ENCODE measurements at regions not wholly inside any gene's neighbourhood (a gene's known extent, or its start where the extent isn't known, plus 50 kb on each side); places are given as distances from the start of the nearest gene placed in this dataset.
A peak's percentile ranks its signal among the peaks of the same experiment; 100 is the strongest.
"Not testable (repeated sequence)": the region's sequence is repeated elsewhere in the genome, so short reads cannot be mapped to it uniquely, and the experiment has no call there.

DNA sequence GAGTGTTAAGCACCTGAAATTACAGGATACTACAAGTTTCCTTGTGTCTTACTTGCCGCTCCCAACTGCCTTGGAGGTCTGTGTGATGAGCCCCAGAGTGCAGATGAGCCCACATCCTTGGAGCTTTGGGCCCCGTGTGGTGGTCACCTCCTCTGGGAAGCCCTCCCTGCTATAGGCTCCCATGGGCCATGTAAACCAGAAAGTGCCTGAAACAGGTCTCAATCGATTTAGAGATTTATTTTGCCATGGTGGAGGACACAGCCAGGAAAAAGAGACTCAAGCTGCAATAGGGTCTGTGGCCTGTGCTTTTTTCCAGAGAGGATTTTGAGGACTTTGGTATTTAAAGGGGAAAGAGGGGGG is 89.4 kb upstream of the KCTD7 start:
- in situ Hi-C loops (cut with HindIII; ENCODE audit: low pct_unique_long_range_greater_than_20kb, low sequenced_read_pairs) = no loop called here
- no peak for DNase-seq (ENCODE audit: low read depth in 1 of 2, low spot score in 1 of 2)
- TF ChIP-seq JUND (IDR thresholded peaks at IDR 0.05; ENCODE audit: low read depth) = no peak

DNA sequence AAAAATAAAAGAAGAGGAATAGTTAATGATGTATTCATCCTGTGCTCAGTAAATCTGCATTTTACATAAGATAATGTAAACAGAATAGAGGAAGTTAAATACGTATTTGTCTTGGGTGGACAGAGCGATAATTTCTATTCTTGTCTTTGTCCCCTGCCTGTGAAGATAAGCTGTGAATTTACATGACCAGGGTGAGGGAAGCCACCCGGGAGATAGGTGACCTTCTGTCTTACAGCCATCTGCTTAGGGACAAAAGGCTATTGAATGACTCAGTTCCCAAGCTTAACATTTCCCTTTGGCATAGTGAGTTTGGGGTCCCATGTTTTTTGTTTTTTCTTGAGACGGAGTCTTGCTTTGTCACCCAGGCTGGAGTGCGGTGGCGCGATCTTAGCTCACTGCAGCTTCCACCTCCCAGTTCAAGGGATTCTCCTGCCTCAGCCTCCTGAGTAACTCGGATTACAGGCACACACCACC is 88.7 kb upstream of the KCTD7 start:
- in situ Hi-C loops (cut with HindIII; ENCODE audit: low pct_unique_long_range_greater_than_20kb, low sequenced_read_pairs) = no loop called here
- no peak for TF ChIP-seq JUND (IDR thresholded peaks at IDR 0.05; ENCODE audit: low read depth)
- no peak for DNase-seq (ENCODE audit: low read depth in 1 of 2, low spot score in 1 of 2)

DNA sequence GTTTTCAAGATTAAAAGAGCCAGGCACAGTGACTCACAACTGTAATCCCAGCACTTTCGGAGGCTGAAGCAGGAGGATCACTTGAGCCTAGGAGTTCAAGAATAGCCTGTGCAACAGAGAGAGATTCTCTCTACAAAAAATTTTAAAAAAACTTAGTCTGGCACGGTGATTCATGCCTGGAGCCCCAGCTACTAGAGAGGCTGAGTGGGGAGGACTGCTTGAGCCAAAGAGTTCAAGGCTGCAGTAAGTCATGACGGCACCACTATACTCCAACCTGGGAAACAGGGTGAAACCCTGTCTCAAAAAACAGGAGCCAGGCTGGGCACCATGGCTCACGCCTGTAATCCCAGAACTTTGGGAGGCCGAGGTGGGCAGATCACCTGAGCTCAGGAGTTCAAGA is 86.6 kb upstream of the KCTD7 start:
- in situ Hi-C loops (cut with HindIII; ENCODE audit: low pct_unique_long_range_greater_than_20kb, low sequenced_read_pairs) = no loop called here
- no peak for TF ChIP-seq JUND (IDR thresholded peaks at IDR 0.05; ENCODE audit: low read depth)
- DNase-seq (ENCODE audit: low read depth in 1 of 2, low spot score in 1 of 2) = no peak

DNA sequence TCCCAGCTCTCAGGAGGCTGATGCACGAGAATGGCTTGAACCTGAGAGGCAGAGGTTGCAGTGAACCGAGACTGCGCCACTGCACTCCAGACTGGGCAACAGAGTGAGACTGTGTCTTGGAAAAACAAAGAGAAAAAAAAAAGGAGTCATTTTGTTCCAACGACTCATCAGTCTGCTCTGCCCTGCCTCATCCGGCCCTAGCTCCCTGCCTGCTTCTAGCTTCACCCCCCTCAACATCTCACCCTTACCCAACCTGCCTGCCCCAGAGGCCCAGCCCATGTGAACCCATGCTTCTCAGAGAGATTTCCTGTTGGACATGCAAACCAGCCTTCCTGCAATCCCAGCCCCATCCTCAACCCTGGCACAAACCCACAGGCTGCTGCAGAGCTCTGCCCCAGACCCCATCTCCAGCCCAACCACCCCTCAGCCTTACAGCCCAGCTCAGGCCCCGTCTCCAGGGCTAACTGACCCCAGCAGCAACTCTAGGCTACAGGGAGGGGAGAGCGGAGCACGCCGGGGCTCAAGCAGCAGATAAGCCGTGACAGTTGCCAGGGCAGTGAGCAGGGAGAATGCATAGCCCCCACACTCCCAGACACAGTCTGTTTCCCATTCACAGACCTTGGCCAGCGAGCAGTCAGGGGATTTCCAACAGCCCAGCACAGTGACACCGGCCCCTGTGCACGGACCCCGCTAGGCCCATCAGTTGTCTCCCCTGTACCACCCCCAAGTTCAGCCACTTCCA is 86.0 kb upstream of the KCTD7 start:
- no peak for DNase-seq (ENCODE audit: low read depth in 1 of 2, low spot score in 1 of 2)
- in situ Hi-C loops (cut with HindIII; ENCODE audit: low pct_unique_long_range_greater_than_20kb, low sequenced_read_pairs) = no loop called here
- TF ChIP-seq JUND (IDR thresholded peaks at IDR 0.05; ENCODE audit: low read depth) = no peak

DNA sequence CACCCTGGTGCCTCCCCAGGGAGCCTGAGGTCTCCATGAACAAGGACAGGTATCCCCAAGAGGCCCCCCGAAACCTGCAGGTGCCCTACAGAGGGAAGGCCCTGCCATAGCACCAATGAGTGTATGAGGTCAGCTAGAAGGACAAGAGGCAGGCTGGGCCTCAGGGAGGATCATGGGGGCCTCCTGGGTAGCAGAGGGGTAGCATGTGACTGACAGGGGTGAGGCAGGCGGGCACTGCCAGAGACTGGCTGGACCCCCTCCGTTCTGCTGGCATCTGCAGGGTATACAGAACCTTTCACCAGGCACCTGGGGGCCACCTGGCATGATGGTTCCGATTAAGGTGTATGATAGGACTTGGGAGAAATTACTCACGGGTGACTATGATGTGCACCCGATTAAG is 79.2 kb upstream of the KCTD7 start:
- in situ Hi-C loops (cut with HindIII; ENCODE audit: low pct_unique_long_range_greater_than_20kb, low sequenced_read_pairs) = no loop called here
- no peak for TF ChIP-seq JUND (IDR thresholded peaks at IDR 0.05; ENCODE audit: low read depth)
- no peak for DNase-seq (ENCODE audit: low read depth in 1 of 2, low spot score in 1 of 2)

DNA sequence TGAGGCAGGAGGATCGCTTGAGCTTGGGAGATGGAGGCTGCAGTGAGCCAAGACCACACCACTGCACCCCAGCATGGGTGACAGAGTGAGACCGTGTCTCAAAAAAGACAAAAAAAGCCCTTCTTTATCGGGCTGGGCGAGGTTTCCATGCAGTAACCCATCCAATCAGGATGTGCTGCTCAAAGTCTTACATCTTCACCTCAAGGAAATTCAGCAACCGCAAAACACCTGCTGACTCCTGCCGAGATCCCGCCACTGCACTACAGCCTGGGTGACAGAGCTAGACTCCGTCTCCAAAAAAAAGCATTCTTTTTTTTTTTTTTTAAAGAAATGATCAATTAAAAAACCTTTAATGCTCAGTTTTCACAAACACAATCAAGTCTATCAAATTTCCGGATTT is 75.7 kb upstream of the KCTD7 start:
- DNase-seq (ENCODE audit: low read depth in 1 of 2, low spot score in 1 of 2) = no peak
- in situ Hi-C loops (cut with HindIII; ENCODE audit: low pct_unique_long_range_greater_than_20kb, low sequenced_read_pairs) = no loop called here
- TF ChIP-seq JUND (IDR thresholded peaks at IDR 0.05; ENCODE audit: low read depth) = no peak

DNA sequence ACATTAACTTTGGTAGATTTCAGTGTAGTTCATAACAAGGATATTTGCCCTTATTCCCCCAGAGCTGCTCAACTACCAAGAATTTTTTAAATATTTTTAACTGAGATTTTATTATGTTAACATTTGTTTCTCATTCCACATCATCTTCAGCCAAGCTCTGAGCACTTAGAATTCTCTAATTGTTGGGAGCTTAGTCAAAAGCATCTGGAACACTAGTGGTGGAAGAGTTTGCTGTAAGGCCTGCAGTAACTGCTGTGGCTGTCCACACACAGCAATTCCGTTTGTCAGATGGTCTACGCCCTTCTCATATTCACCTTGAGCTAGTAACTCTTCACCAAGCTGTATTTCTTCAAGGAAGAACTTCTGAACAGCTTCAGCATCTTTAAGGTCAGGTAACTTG is 75.0 kb upstream of the KCTD7 start:
- in situ Hi-C loops (cut with HindIII; ENCODE audit: low pct_unique_long_range_greater_than_20kb, low sequenced_read_pairs); DNase-seq (ENCODE audit: low read depth in 1 of 2, low spot score in 1 of 2): not testable (repeated sequence)

DNA sequence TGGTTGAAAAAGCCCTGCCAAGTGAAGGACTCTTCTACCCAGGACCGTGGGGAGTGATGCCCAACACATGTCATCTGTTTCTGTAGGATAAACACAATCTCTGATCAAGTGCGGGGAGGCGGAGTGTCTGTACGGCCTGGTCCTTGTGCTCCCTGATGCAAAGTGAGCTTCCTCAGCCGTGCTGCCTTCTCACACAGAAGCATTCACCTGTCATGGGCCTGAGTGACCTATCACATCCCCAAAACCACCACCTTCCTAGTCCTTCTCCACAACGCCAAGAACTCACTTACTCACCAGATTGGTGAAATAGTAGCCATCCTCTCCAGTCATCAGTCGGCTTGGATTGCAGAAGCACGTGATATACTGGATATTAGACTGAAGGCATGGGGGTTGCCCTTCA is 74.4 kb upstream of the KCTD7 start:
- in situ Hi-C loops (cut with HindIII; ENCODE audit: low pct_unique_long_range_greater_than_20kb, low sequenced_read_pairs); DNase-seq (ENCODE audit: low read depth in 1 of 2, low spot score in 1 of 2): not testable (repeated sequence)

DNA sequence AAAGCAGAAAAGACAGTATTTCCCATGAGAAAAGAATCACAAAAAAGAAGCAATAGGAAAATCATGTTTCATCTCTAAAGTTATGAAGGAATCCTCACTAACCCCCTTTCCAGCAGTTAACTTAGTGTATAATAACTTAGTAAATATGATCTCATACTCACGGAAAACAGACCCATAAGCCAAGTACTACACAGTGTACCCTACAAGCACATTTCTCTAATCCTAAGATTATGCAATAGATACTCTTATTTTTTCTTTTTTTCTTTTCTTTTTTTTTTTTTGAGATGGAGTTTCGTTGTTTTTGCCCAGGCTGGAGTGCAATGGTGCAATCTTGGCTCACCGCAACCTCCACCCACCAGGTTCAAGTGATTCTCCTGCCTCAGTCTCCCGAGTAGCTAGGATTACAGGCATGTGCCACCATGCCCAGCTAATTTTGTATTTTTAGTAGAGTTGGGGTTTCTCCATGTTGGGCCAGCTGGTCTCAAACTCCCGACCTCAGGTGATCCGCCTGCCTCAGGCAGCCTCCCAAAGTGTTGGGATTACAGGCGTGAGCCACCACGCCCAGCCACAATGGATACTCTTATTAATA is 73.7 kb upstream of the KCTD7 start:
- DNase-seq (ENCODE audit: low read depth in 1 of 2, low spot score in 1 of 2); in situ Hi-C loops (cut with HindIII; ENCODE audit: low pct_unique_long_range_greater_than_20kb, low sequenced_read_pairs): not testable (repeated sequence)

DNA sequence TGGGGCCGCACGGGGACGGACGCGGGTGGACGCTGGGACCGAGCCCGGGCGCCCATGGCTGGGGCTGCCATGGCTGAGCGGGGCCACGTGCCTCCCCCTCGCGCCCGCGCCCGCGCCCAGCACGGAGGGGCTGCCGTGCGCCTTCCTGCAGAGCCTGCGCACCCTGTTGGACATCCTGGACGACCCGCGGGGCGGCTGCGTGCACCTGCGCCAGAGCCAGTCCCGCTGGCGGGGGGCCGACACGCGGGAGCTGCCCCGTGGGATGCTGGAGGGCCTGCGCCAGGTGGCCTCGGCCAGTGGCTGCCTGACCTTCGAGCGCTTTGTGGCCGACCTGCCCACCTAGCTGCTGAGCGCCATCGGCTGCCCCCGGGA is 72.5 kb upstream of the KCTD7 start:
- in situ Hi-C loops (cut with HindIII; ENCODE audit: low pct_unique_long_range_greater_than_20kb, low sequenced_read_pairs) = no loop called here
- TF ChIP-seq JUND (IDR thresholded peaks at IDR 0.05; ENCODE audit: low read depth) = no peak
- DNase-seq (ENCODE audit: low read depth in 1 of 2, low spot score in 1 of 2) = no peak

DNA sequence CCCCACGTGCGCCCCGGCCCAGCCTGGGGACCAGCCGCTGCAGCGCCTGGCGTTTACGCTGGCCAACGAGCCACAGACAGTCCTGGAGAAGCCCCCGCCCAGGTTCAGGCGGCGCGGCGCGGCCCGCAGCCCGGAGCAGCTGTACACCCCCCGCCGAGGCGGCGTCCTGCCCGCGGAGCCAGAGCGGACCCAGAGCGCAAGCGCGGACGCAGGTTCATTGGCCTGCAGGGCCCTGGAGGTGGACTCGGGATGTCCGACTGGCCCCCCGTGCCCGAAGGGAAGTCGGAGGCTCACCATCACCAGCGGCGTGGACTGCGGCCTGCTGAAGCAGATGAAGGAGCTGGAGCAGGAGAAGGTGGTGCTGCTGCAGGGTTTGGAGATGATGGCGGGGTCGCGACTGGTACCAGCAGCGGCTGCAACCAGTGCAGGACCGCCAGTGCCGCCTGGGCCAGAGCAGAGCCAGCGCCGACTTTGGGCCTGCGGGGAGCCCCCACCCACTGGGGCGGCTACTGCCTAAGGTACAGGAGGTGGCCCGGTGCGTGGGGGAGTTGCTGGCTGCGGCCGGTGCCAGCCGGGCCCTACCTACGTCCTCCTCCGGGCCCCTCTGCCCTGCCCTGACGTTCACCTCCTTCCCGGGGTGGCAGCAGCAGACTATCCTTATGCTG is 72.0 kb upstream of the KCTD7 start:
- in situ Hi-C loops (cut with HindIII; ENCODE audit: low pct_unique_long_range_greater_than_20kb, low sequenced_read_pairs) = no loop called here
- peak in 1 of 2 experiments; percentile 28 for DNase-seq (ENCODE audit: low read depth in 1 of 2, low spot score in 1 of 2)
- TF ChIP-seq JUND (IDR thresholded peaks at IDR 0.05; ENCODE audit: low read depth) = no peak

DNA sequence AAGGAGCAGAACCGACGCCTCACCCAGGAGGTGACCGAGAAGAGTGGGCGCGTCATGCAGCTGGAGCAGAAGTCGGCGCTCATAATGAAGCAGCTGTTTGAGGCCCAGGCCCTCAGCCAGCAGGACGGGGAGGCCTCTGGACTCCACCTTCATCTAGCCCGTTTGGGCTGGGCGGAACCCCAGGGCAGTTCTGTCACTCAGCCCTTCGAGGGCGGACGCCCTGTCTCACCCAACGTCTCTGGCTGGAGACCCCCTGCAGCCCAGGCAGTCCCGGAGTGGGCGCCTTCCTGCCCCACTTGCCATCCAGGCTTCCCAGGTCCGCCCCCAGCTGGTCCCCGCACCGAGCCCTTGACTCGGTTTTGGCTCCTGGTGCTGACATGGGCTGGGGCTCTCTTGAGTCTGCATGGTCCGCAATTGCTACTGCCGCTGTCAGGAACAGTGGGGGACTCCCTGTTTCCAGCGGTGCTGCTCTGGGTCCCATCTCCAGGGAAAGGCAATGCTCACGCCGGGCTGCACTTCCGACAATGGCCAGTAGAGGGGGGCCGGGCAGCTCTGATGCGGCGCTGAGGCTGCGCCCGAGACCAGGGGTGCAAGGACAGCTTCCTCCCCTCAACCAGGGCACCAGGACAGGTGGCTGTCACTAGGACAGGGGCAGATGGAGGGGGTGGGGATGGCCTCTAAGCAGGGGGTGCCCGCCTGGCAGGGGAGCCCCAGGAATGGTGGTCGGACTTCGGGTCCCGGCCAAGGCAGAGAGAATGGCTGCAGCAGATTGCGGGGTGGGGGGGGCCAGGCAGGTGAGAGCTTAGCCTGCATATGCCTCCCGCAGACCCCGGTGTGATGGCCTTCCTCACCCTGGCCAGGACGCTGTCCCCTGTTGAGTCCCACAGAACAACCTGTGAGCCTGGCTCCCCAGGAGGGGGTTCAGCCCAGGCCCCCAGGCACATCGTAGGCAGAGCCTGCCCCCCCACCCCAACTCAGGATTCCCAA is 71.2 kb upstream of the KCTD7 start:
- DNase-seq (ENCODE audit: low read depth in 1 of 2, low spot score in 1 of 2) = peak; percentile 70 to 97
- TF ChIP-seq JUND (IDR thresholded peaks at IDR 0.05; ENCODE audit: low read depth) = no peak
- in situ Hi-C loops (cut with HindIII; ENCODE audit: low pct_unique_long_range_greater_than_20kb, low sequenced_read_pairs) = no loop called here
